ENCODE measurements at regions not wholly inside any gene's neighbourhood (a gene's known extent, or its start where the extent isn't known, plus 50 kb on each side); places are given as distances from the start of the nearest gene placed in this dataset.

- TF ChIP-seq, protein P1, sequence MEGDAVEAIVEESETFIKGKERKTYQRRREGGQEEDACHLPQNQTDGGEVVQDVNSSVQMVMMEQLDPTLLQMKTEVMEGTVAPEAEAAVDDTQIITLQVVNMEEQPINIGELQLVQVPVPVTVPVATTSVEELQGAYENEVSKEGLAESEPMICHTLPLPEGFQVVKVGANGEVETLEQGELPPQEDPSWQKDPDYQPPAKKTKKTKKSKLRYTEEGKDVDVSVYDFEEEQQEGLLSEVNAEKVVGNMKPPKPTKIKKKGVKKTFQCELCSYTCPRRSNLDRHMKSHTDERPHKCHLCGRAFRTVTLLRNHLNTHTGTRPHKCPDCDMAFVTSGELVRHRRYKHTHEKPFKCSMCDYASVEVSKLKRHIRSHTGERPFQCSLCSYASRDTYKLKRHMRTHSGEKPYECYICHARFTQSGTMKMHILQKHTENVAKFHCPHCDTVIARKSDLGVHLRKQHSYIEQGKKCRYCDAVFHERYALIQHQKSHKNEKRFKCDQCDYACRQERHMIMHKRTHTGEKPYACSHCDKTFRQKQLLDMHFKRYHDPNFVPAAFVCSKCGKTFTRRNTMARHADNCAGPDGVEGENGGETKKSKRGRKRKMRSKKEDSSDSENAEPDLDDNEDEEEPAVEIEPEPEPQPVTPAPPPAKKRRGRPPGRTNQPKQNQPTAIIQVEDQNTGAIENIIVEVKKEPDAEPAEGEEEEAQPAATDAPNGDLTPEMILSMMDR (IDR thresholded peaks at IDR 0.05): no peak
- TF ChIP-seq POLR2A (IDR thresholded peaks at IDR 0.05): no peak
Measured at GRCh38 chr1:115218699-115219098, 119.3 kb downstream of the NGF start.

Data from testis (tissue), 2 donors.